Fibroblast of the conjunctiva (primary cell): ENCODE measurements at regions not wholly inside any gene's neighbourhood (a gene's known extent, or its start where the extent isn't known, plus 50 kb on each side); places are given as distances from the start of the nearest gene placed in this dataset.

Experiments
- DNase-seq: peaks from one replicate; pipeline ENCODE4 v3.0.0-alpha.2; 2010; ENCODE audit warnings: low read depth

DNA sequence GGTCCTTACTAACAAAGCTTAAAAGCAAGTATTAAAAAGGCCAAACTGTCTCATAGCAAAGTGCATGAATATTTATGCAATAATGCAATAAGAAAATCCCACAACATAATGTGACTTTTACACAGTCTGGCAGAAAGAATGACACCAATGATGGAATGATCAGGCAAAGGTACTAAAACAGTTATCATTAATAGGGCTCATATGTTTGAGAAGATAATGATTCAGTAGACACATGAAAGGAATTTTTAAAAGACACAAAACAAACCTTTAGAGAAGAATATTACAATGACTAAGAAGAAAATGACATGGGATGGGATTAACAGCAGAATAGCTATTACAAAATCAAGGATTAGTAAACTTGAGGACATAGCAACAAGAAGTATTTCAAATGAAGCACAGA, 1411.2 kb upstream of the TMEM132C start:
- DNase-seq = no peak

DNA sequence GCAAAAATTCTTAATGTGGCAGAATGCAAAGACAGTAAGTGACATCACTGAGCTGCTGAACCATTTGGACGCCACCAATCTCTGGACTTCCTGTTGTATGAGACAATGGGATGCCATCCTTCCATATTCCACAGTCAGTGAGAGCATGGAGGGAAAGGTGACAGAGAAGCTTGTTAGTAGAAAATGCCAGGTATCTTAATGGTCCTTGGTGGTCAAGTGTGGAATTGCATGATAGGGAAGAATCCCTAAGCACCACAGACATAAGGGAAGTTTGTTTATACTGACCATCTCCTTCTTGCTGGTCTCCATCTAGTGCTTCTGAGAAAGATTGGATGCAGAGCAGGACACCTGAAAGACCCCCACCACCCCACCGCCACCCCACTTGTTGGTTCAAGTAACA, 1410.0 kb upstream of the TMEM132C start:
- no peak for DNase-seq

DNA sequence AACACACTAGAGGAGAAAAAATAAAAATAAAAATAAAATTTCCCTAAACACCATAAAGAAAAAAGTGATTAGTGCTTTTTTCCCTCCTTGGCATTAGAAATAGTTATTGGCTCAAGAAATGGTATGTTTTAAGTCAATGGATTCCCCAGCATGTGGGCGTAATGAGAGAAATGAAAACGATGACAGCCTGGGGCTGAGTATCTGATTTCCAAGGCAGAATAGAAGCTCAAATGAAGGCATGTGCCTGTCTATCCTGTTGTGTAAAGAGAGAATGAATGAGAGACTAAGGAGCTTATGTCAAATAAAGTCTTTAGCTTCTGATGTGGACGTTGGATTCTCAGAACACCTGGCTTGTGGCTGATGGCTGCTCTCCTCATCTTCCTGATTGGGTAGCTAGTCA, 1408.4 kb upstream of the TMEM132C start:
- no peak for DNase-seq

DNA sequence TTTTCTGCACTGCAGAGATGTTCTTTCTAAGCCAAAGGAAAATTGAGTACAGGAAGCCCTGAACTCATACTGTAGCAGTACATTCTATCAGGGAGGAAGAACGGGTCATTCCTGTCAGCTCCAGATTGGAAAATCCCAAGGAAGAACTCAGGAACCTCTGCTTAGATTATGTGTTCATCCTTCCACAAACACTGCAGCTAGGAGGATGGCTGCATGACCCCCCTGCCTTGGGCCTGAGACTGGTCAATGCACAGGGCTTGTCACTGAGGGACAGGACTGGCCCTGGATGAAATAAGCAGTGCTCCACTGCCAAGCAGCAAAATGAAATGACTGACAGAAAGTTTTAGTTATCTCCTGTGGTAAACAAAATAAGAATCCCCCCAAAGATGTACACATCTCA, 1406.8 kb upstream of the TMEM132C start:
- DNase-seq = no peak

DNA sequence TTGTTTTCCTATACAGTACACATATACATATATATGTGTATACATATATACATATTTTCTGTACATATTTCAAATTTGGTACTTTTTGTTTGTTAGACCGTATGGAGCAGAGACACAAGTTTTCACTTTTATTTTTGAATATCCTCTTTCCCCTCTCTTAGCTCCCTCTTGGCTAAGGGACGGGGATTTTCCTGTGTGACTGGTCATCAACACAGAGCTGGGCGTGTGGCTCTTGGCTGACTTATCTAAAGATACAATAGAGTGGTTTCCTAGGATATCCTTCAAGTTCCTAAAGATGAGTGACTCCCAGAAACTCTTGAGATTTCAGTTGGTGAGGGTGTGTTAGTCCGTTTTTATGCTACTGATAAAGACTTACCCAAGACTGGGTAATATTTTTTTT, 1404.5 kb upstream of the TMEM132C start:
- DNase-seq = no peak

DNA sequence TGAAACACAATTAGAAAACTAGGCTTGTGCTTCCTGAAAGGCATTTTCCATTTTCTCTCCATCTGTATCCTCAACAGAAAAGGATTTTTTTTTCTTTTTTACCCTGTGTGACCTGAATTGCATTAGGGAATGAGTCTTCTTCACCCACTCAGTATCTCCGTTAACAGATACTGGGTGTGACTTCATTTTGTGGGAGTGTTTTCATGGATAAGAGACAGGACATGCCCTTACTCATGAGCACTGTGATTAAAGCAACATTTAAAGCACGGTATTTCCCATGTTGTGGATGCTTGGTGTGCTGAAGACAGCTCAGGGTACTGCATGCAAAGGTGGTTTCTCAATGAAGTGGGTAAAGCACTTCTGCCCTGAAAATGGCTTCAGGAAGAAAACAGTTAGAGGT, 1397.3 kb upstream of the TMEM132C start:
- no peak for DNase-seq

DNA sequence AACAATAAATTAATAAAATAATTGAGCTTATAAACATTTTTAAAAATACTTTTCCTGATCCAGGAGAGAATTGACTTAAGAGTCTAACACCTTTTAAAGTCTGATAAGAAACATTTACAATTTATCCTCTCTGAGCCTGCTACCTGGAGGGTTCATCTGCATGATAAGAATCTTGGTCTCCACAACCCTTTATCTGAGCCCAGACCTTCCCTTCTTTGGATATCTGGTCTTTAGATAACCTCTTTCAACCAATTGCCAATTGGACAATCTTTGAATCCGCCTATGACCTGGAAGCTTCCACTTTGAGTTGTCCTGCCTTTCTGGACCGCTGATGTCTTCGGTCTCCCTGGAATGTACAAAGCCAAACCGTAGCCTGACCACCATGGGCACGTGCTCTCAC, 1393.3 kb upstream of the TMEM132C start:
- no peak for DNase-seq

DNA sequence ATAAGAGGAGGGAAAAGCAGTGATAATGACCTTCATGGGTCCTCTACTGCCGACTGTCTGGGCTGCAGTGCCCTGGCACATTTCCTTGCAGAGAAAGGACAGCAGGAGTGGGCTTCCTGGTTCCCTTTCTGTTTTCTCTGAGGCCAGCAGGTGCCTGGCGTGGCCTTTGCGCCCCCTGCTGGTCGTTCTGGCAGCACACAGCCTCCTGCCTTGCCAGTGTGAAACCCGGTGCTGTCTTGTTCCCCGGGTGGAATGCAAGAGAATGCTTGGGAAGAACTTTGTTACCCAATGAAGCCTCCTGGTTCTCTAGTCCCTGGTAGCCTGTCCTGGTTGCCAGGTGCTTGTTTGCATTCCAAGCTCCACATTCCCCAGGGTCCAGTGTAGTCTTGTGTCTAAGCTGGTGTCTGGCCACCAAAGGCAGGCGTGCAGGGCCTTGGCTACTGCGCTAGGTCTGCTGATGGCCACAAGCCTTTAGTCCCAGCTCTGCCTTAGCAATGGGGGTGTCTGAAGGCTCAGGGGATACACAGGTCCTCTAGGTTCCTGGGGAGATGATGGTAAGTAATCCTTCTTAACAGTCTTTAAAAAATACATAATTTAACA, 1392.4 kb upstream of the TMEM132C start:
- DNase-seq = peak; percentile 6

DNA sequence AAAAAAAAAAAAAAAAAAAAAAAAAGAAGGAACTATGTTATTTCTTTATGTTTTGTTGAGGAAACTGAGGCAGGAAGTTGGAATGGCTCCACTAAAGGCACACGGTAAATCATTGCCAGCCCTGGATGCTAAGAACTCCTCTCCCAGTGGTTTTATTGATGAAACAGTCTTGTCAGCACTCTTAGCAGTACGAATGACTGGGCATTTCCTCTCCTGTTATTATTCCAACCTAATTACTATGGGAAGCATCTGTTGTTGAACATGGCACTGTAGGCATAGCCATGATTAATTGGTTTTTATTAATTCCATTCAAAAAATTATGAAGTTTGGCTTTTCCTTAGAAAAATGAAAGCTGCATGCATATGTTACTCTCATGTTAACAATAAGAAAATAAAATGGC, 1387.1 kb upstream of the TMEM132C start:
- no peak for DNase-seq

DNA sequence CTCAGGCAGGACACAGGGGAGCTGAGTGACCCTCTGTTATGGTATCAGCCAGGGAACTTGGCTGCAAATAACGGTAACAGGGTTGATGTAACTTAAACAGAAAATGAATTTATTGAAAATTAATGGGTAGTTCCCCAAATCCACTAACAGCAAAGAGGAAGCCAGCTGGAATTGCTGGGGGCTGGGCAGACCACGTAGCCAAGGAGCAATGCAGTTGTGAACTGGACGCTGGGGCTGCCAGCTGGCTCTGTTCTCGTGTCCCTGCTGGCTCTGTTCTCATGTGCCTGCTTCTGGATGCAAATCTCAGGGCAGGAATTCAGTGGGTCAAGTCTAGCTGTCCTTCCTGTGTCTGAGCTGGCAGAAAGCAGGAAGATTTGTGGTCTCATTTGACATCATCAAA, 1383.3 kb upstream of the TMEM132C start:
- DNase-seq = no peak

DNA sequence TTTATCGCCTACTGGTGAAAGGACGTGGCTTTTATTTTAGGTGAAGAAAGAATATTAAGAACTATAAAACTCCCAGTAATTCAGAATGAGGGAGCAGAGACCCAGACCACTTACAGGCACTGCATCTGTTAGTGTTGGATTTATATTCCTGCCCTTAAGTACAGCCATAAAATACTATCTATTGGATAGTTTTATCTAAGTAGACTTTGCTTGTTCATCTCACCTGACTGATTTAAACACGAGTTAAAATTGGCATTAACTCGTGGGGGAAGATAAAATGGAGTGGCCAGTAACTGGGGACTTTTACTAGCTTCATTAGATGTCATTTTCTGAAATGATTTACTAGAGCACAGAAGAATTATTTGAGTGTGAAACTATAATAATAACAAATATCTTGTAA, 1377.5 kb upstream of the TMEM132C start:
- no peak for DNase-seq

DNA sequence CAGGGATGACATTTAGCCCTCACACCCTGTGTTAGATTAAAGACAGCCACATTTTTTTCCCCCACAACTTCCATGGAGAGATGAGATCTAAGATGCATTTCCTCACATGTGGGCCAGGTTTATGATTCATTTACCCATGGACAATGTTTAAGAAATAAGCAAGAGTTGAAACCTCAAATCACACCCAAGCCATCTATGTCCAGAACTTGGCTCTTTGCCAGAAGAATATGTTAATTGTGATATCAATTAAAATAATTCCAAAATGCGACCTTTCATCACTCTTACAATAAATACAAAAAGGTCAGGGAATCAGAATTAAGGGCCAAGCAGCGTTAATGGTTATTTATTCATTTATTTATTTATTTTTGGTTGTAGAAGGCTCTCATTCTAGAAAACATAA, 1376.9 kb upstream of the TMEM132C start:
- DNase-seq = no peak

DNA sequence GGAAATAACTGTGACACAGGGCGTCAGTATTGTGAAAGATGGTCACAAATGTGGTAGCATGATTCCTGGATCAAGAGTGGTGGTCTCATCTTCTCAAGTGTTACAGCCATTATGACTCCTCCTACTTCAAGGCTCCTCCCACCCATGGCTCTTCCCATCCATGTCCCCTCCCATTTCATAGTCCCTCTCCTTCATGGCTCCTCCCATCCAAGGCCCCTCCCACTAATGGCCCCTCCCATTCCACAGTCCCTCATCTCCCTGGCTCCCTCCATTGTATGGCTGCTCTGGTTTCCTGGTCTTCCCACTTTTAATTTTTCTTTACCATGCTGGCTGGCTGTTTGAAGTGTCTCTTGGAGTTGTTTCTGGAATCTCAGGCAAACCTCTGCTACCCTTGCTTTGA, 1375.2 kb upstream of the TMEM132C start:
- no peak for DNase-seq

DNA sequence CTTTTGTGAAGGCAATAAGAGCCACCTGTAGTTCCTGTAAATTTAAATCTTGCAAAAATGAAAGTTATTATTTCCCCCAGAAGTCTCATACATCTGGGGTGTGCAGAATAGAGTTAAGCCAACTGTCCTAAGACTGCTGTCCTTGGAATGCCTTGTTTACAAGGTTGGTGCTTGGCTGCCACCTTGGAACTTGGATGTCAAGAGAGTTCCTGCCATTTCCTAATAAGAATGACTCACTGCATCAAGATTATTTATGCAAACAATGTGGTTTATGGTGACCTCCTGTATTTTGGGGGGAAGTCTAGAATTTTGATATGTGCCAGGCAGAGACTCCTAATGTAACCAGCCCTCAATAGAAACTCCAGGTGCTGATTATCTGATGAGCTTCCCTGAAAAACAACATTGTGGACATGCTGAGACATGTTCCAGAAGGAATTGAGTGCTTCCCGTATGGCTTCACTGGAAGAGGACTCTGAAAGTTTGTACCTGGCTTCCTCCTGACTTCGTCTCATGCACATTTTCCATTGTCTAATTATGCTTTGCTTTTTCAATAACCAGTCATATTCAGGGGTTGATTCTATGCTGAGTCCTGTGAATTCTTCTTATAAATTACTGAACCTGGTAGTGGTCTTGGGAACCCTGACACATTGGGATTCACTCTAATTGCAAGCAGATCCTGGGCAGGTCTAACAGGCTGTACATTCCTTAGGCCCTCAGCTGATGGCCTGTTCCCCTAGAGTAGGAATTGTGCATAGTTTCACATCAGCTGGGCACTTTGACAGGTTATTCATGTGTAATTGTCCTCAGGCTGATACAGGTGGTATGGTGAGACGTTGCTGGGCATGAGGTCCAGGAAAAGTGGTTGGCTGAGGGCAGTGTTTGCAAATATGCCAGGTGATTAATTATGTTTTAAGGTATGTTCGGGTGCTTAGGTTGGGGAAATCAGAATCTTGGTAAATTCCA, 1370.7 kb upstream of the TMEM132C start:
- no peak for DNase-seq

DNA sequence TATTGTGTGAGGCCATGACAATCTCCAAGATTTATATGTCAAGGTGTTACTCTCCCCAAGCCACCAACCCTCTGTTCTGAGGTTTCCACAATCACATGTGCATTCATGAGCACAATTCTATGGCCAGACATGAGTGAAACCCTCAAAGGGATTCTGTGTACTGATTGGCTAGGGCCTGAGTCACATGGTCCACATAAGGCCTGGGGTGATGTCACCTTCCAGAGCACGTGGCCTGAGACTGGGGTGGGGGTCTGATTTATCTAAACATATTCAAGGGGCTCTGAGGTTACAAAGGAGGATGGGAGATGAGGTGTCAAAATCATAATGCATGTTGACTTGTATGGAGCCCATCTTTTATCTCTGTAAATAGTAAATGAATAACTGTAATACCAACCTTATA, 1369.9 kb upstream of the TMEM132C start:
- no peak for DNase-seq

DNA sequence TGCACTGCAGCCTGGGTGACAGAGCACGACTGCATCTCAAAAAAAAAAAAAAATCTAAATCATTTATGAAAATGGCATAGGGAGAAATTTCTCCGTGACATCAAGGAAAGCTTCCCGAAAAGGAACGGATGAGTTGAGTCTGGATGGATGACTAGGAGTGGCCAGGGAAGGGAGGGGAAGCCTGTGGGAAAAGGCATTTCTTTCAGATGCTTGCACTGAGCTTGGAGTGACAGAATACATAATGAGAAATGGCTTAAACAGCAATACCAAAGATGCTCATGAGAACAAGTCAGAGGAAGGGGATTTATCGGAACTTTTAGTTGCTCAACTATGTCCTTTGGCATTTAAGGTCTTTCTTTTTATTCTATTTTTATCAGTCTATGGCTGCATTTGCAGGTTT, 1369.2 kb upstream of the TMEM132C start:
- no peak for DNase-seq

DNA sequence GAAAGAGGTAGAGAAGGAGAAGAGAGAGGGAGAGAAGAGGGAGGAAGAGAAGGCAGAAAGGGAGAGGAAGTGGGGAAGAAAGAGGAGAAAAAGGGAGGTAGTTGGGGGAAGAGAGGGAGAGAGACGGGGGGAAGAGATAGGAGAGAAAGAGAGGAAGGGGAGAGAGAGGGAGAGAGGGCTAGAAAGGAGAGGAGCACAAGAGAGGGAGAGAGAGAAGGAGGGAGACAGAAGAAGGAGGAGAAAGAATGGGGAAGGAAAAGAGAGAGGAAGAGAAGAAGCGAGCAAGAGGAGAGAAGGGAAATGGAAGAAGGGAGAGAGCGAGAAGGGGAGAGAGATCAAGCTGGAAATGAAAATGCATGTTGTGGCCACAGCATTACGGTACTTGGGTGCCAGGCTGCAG, 1368.4 kb upstream of the TMEM132C start:
- DNase-seq = no peak

DNA sequence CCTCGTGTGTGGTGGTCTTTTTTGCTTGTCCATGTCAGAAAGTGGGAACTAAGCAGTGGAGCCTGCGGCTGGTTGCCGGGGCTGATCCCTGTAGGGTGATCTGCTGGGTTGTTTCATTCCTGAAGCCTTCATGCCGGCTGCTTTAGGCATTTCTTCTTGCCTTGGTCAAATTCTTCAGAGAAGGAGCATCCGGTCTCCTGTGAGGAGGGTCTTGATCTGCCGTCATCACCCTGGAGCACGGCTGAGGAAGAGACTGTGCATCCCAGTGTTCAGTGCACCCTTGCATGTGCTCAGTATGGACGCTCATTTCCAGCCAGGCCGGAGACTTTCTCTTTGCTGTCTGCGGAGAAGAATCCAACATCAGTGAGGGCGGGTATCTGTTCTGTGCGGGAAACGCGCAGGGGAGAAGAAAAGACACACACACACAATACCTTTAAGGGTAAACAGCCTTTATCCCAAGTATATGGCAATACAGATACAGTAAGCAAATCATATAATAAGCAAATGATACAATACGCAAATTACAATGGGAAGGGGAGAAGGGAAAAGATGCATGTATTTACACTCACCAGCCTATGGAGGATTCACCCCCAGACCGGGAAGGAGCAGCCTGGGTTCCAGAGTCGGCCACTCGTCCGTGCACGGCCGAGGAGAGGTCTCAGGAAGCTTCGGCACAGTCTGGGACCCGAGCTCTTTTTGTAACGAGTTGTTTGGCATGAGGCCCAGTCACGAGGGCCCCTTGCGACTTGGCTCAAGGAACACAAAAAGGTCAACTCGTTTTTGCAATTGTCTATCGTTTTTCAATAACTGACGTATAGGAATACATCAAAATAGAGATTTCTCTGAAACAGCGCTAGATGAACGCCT, 1366.8 kb upstream of the TMEM132C start:
- DNase-seq = no peak

DNA sequence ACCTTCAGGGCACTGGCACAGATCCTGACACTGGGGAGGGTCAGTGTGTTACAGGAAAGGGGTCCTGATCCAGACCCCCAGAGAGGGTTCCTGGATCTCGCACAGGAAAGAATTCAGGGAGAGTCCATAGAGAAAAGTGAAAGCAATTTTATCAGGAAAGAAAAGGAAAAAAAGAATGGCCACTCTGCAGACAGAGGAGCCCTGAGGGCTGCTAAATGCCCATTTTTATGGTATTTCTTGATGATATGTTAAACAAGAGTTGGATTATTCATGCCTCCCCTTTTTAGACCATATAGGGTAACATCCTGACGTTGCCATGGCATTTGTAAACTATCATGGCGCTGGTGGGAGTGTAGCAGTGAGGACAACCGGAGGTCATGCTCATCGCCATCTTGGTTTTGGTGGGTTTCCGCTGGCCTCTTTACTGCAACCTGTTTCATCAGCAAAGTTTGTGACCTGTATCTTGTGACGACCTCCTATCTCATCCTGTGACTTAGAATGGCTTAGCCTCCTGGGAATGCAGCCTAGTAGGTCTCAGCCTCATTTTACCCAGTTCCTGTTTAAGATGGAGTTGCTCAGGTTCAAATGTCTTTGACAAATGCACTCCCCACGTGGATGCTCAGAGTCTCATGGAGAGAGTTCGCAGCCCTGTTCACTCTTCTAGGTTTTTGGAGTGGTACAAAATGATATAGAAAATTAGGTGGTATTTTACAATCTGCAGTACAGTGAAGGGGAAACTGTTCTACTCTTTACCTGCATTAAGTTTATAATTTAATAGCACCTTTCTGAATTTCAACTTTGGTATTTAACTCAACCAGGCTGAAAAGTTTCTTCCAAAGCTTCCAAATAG, 1363.7 kb upstream of the TMEM132C start:
- no peak for DNase-seq

DNA sequence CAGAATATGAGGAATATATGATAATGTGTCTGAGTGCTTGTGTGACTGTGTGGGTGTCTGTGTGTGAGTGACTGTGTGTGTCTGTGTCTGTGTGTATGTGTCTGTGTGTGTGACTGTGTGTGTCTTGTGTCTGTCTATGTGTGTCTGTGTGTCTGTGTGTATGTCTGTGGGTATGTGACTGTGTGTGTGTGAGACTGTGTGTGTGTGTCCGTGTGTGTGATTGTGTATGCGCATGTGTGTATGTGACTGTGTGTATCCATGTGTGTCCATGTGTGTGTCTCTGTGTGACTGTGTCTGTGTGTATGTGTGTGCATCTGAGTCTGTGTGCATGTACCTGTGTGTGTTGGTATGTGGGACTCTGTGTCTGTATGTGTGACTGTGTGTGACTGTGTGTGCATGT, 1361.2 kb upstream of the TMEM132C start:
- no peak for DNase-seq

DNA sequence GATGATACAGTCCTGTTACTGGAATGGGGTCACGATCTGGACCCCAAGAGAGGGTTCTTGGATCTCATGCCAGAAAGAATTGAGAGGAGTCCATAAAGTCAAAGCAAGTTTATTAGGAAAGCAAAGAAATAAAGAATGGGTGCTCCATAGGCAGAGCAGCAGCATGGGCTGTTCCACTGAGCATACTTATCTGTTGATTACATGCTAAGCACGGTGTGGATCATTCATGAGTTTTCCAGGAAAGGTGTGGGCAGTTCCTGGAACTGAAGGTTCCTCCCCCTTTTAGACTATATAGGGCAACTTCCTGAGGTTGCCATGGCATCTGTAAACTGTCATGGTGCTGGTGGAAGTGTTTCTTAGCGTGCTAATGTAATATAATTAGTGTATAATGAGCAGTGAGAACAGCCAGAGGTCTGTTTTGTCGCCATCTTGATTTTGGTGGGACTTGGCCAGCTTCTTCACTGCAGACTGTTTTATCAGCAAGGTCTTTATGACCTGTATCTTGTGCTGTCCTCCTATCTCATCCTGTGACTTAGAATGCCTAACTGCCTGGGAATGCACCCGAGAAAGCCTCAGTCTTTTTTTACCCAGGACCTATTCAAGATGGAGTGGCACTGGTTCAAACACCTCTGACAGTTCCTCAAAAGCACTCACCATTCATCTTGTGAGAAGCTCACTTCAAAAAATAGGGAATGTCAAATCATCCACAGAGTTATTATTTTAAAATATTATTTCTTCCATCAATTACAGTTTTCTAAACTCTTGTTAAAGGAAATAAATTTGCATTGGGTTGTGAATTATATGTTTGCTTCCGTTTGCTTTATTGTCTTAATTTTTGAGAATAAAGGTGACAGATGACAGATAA, 1358.8 kb upstream of the TMEM132C start:
- no peak for DNase-seq
